ENCODE measurements at regions not wholly inside any gene's neighbourhood (a gene's known extent, or its start where the extent isn't known, plus 50 kb on each side); places are given as distances from the start of the nearest gene placed in this dataset.
"Not testable (repeated sequence)": the region's sequence is repeated elsewhere in the genome, so short reads cannot be mapped to it uniquely, and the experiment has no call there.

DNA sequence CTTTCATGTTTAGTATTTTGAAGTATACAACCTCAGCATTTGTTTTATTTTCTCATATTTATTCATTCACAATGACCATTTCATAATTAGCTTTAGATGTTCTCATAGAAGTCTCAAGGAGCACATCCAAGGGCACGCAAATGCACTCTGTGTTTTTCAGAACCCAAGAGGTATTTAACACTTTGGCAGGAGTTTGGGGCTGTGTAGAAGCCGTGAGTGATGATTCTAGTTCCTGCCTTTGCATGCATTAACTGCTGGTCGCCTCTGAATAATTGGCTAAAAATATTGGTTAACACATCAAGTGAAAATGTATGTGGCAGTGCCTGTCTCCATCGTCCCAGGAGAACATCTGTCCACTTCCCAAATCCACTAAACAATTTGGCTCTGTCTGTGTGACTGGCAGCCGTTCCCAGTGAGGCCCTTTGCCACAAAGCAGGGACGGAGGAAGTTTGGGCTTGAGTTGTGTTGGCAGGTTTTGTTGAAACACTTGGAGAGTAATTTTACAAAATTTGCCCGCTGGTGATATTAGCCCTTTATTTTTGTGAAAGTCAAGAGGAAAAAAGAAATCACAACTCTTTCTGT is 730.7 kb upstream of the SLIT2 start:
- DNase-seq (ENCODE audit: low spot score), result no peak

DNA sequence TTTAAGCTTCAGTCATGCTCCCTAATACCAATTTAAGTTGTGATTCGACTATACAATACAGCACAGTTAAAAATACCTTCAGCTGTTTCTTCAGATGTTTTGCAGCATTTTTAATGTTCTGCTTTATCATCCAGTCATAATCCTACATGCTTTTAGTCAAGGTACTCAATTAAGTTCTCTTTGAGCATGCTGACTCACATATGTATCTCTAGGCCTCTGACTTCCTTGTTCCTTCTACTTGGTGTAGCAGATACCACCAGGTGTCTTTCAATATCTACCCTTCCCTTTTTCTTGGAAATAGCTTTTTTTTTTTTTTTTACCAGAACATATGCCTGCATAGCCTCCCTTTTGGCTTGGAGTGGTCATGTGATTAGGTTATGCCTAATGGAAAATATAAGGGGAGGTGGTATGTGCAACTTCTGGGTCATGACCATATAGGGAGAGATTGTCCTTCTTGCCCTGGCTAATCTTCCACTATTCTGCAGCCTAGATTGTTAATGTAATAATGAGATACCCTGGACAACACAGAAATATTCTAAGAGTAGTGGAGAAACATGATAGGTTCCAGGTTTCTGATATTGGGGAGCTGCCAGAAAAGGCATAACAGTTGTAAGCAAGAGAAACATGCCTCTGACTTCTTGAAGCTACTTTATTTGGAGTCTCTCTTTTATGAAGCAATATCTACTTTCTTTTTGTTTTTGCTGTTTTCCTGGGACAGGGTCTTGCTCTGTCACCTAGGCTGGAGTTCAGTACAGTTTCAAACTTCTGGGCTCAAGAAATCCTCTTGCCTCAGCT is 737.2 kb upstream of the SLIT2 start:
- no peak for DNase-seq (ENCODE audit: low spot score)

GRCh38 chr4:19512086-19512485 is 739.6 kb upstream of the SLIT2 start:
- no peak for DNase-seq (ENCODE audit: low spot score)

GRCh38 chr4:19510993-19511392 is 740.7 kb upstream of the SLIT2 start:
- no peak for DNase-seq (ENCODE audit: low spot score)

DNA sequence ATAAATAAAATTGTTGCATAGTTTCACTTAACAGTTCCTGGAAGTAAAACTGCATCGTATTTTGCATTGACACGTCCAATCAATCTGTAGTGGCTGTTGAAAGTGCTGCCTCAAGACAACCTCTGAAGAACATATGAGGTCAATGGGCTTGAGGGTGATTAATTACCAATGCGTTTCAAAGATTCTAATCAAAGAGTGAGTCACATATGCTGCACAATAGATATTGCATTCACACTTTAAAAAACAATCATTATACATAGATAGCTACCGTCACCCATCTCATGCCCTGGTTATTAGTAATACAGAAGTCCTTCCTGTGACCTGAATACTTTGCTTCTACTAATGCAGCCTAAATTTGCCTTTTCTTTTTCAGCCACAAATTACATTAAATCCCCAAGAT is 743.3 kb upstream of the SLIT2 start:
- DNase-seq (ENCODE audit: low spot score), result no peak

DNA sequence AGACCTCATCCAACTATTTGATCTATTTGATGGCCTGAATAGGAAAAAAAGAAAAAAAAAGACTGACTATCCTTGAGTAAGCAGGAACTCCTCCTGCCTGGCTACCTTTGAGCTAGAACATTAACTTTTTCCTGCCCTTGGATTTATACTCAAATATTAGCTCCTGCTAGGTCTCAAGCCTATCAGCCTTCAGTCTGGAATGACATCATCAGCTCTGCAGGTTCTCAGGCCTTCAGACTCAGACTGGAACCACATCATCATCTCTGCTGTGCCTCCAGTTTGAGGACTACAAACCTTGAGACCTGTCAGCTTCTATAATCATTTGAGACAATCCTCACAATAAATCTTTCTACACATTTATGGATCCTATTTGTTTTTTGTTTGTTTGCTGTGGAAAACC is 754.0 kb upstream of the SLIT2 start:
- no peak for DNase-seq (ENCODE audit: low spot score)

GRCh38 chr4:19496756-19497155 is 754.9 kb upstream of the SLIT2 start:
- no peak for DNase-seq (ENCODE audit: low spot score)

- DNase-seq (ENCODE audit: low spot score), result no peak
These were observed 756.7 kb upstream of the SLIT2 start for GRCh38 chr4:19494961-19495360.

DNA sequence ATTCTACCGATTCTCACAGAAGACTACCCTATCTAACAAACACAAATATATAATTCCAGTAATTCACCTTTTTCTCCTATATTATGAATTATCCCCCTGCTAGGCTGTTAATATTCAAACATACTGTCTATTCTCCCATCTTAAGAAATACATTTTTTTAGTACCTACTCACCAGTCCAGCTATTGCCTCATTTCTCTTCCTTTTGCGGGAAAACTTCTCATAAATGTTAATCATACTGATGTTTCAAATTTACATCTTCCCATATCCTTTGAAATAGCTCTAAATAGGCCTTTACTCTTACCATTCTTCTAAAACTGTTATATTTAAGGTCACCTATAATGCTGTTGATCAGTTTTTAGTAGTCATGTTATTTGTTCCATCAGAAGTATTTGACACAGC is 759.1 kb upstream of the SLIT2 start:
- no peak for DNase-seq (ENCODE audit: low spot score)

GRCh38 chr4:19486400-19486799 is 765.3 kb upstream of the SLIT2 start:
- no peak for DNase-seq (ENCODE audit: low spot score)

- no peak for DNase-seq (ENCODE audit: low spot score)
These were observed 772.9 kb upstream of the SLIT2 start for GRCh38 chr4:19478791-19479190.

GRCh38 chr4:19473569-19473968 is 778.1 kb upstream of the SLIT2 start:
- DNase-seq (ENCODE audit: low spot score), result no peak

GRCh38 chr4:19472666-19473065 is 779.0 kb upstream of the SLIT2 start:
- DNase-seq (ENCODE audit: low spot score), result no peak

DNA sequence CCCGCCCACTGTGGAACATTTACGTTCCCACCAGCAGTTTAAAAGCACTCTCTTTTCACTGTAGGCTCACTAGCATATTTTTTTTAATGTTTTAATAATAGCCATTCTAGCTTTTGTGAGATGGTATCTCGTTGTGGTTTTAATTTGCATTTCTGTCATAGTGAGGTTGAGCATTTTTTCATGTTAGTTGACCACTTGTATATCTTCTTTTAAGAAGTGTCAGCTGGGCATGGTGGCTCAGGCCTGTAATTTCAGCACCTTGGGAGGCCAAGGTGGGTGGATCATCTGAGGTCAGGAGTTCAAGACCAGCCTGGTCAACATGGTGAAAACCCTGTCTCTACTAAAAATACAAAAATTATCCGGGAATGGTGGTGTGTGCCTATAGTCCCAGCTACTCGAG is 781.7 kb upstream of the SLIT2 start:
- not testable (repeated sequence) for DNase-seq (ENCODE audit: low spot score)

DNA sequence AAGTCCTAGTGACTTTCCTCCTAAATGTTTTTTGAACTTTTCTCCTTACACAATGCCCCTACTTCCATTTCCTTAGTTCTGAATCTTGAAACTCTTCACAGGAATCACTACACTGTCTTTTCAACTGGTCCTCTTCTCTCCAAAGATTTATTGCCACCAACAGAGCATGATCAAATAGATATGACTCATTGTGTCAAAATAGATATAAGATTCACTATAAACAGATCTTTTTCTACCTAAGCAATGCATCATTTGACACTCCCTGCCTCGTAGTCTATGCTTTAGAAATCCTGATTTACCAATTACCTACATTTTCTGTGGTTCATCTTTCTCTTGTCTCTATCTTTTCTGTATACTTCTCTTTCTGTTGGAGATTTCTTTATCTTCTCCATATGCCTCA is 789.6 kb upstream of the SLIT2 start:
- DNase-seq (ENCODE audit: low spot score), result no peak

GRCh38 chr4:19455850-19456602 is 795.7 kb upstream of the SLIT2 start:
- no peak for DNase-seq (ENCODE audit: low spot score)

GRCh38 chr4:19455196-19455595 is 796.5 kb upstream of the SLIT2 start:
- no peak for DNase-seq (ENCODE audit: low spot score)

GRCh38 chr4:19438233-19438632 is 813.5 kb upstream of the SLIT2 start:
- no peak for DNase-seq (ENCODE audit: low spot score)

DNA sequence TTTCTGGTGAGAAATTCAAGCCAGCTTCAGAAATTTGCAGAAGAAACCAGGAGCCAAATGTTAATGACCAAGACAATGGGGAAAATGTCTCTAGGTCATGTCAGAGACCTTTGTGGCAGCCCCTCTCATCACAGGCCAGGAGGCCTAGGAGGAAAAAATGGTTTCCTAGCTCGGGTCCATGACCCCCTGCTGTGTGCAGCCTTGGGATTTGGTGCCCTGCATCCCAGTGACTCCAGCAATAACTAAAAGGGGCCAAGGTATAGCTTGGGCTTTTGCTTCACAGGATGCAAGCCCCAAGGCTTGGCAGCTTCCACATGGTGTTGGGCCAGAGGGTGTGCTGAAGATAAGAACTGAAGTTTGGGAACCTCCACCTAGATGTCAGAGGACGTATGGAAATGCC is 814.7 kb upstream of the SLIT2 start:
- no peak for DNase-seq (ENCODE audit: low spot score)

DNA sequence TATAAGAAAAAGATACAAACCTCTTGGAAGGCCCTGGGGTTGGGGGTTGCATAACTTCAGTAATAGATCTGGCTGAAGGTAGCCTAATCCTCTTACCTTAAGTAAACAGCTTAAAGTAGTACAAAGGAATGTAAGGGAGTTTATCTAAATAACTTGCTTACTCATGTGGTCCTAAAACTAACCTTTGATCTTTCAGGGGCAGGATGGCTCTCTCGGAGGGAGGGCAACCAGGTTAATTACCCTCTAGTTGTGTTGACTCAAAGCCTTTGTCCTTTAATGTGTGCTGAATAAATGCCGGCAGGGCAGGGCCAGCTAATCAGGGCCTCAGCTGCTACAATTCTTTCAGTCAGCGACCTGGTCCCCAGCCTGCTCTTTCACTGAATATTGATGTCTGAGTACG is 822.0 kb upstream of the SLIT2 start:
- DNase-seq (ENCODE audit: low spot score), result no peak

DNA sequence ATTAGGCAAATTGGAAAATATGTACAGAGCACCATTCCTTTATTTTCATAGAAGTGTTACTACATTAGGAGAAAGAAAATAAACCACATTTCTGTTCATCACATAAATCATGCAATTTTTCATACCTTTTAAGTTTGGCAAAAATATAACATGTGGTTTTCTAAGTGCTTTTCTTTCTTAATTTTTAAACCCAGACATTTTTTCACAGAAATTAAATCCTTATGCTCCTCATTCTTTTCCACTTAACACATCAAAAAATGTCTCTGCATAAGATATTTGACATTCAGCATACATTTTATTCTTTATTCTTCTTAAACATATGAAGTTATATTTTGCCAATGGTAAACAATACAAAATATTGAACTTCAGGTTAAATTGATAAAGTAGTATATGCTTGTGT is 826.6 kb upstream of the SLIT2 start:
- DNase-seq (ENCODE audit: low spot score), result no peak

- DNase-seq (ENCODE audit: low spot score), result no peak
These were observed 834.4 kb upstream of the SLIT2 start for GRCh38 chr4:19417256-19417655.

- no peak for DNase-seq (ENCODE audit: low spot score)
These were observed 835.6 kb upstream of the SLIT2 start for GRCh38 chr4:19416146-19416545.
